ENCODE measurements at regions not wholly inside any gene's neighbourhood (a gene's known extent, or its start where the extent isn't known, plus 50 kb on each side); places are given as distances from the start of the nearest gene placed in this dataset.
A peak's percentile ranks its signal among the peaks of the same experiment; 100 is the strongest.
"Not testable (repeated sequence)": the region's sequence is repeated elsewhere in the genome, so short reads cannot be mapped to it uniquely, and the experiment has no call there.

- DNase-seq, result no peak
Measured at GRCh38 chr12:67047634-67048033, 221.5 kb upstream of the CAND1 start.

- no peak for DNase-seq
Measured at GRCh38 chr12:67048371-67048770, 220.8 kb upstream of the CAND1 start.

- not testable (repeated sequence) for DNase-seq
Measured at GRCh38 chr12:67049199-67049598, 220.0 kb upstream of the CAND1 start.

GRCh38 chr12:67052981-67053380 is 216.2 kb upstream of the CAND1 start:
- DNase-seq, result no peak

GRCh38 chr12:67056329-67056728 is 212.8 kb upstream of the CAND1 start:
- no peak for DNase-seq

- DNase-seq, result no peak
Measured at GRCh38 chr12:67057072-67057471, 212.1 kb upstream of the CAND1 start.

- no peak for DNase-seq
Measured at GRCh38 chr12:67062193-67062592, 207.0 kb upstream of the CAND1 start.

GRCh38 chr12:67067453-67068203 is 201.5 kb upstream of the CAND1 start:
- DNase-seq, result no peak

- peak; percentile 22 to 31 for DNase-seq
Measured at GRCh38 chr12:67068204-67068731, 200.9 kb upstream of the CAND1 start.

GRCh38 chr12:67068761-67069450 is 200.3 kb upstream of the CAND1 start:
- peak; percentile 47 to 64 for DNase-seq

- peak; percentile 32 to 60 for DNase-seq
Measured at GRCh38 chr12:67069451-67070306, 199.5 kb upstream of the CAND1 start.

GRCh38 chr12:67070307-67070600 is 198.9 kb upstream of the CAND1 start:
- DNase-seq, result peak in 1 of 2 experiments; percentile 22

- DNase-seq, result no peak
Measured at GRCh38 chr12:67070604-67071003, 198.6 kb upstream of the CAND1 start.

GRCh38 chr12:67072281-67072680 is 196.9 kb upstream of the CAND1 start:
- not testable (repeated sequence) for DNase-seq

- no peak for DNase-seq
Measured at GRCh38 chr12:67073336-67073735, 195.8 kb upstream of the CAND1 start.

GRCh38 chr12:67074072-67074471 is 195.1 kb upstream of the CAND1 start:
- no peak for DNase-seq

- DNase-seq, result no peak
Measured at GRCh38 chr12:67077617-67078016, 191.5 kb upstream of the CAND1 start.

GRCh38 chr12:67078957-67079356 is 190.2 kb upstream of the CAND1 start:
- DNase-seq, result no peak

- no peak for DNase-seq
Measured at GRCh38 chr12:67080637-67081036, 188.5 kb upstream of the CAND1 start.

GRCh38 chr12:67082221-67082620 is 186.9 kb upstream of the CAND1 start:
- no peak for DNase-seq

GRCh38 chr12:67085699-67086098 is 183.5 kb upstream of the CAND1 start:
- no peak for DNase-seq

- no peak for DNase-seq
Measured at GRCh38 chr12:67086116-67086515, 183.0 kb upstream of the CAND1 start.

GRCh38 chr12:67088401-67089118 is 180.6 kb upstream of the CAND1 start:
- no peak for DNase-seq
